HG03521 (cell line): ENCODE measurements at regions not wholly inside any gene's neighbourhood (a gene's known extent, or its start where the extent isn't known, plus 50 kb on each side); places are given as distances from the start of the nearest gene placed in this dataset.
A peak's percentile ranks its signal among the peaks of the same experiment; 100 is the strongest.
"Not testable (repeated sequence)": the region's sequence is repeated elsewhere in the genome, so short reads cannot be mapped to it uniquely, and the experiment has no call there.

ENCODE experiments used
- ATAC-seq: cut with Tn5 transposase; IDR thresholded peaks from one replicate; pipeline ENCODE4 v1.9.1; 2021; ENCODE audit warnings: mild to moderate bottlenecking, moderate library complexity; ENCODE audit not compliant: unreplicated experiment

- not testable (repeated sequence) for ATAC-seq
Measured at GRCh38 chr2:87452193-87452592, 295.7 kb upstream of the PLGLB2 start.

GRCh38 chr2:87452861-87453260, 295.0 kb upstream of the PLGLB2 start:
- not testable (repeated sequence) for ATAC-seq

- ATAC-seq: not testable (repeated sequence)
Measured at GRCh38 chr2:87453965-87454364, 293.9 kb upstream of the PLGLB2 start.

DNA sequence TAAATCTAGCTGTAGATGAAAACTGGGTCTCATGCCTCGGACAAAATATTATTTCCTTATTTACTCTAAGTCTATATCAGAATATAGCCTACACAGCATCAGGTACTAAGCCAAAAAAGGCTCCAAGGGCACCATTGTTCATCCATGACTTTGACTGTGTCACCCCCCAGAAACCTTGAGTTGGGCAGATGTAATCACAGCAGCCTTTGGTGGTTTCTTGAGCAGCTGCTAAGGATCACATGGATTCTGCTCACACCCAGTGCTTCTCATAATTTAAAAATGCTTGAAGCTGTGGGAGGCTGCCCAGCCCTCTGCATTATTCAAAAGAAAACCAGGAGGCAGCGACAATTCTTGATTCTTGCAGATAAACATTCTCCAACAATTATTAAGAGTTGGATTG, 293.5 kb upstream of the PLGLB2 start:
- not testable (repeated sequence) for ATAC-seq

DNA sequence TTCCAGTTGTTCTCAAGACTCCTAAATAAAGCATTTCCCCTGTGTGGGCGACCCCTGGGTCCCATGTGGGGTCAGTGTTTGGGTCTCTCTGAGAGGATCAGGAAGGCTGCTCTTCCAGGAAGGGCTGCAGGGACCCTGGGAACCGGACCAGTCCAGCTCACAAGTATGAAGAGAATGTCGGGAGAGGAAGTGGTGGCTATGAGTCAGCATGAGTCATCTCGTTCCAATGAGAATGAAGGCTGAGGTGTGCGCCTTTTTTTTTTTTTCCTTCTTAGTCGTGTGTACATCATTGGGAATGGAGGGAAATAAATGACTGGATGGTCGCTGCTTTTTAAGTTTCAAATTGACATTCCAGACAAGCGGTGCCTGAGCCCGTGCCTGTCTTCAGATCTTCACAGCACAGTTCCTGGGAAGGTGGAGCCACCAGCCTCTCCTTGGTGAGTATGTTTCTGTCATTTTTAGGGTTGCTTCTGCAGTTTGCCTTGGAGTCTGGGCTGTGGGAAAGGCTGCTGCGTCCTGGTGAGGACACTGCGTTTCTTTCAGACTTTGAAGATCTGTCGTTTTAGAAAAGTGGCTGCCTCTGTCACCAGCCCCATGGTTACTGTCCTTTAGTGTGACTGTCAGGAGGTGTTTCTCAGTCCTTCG, 292.6 kb upstream of the PLGLB2 start:
- peak; percentile 37 for ATAC-seq

- ATAC-seq: peak; percentile 39
Measured at GRCh38 chr2:87455854-87456249, 292.0 kb upstream of the PLGLB2 start.

DNA sequence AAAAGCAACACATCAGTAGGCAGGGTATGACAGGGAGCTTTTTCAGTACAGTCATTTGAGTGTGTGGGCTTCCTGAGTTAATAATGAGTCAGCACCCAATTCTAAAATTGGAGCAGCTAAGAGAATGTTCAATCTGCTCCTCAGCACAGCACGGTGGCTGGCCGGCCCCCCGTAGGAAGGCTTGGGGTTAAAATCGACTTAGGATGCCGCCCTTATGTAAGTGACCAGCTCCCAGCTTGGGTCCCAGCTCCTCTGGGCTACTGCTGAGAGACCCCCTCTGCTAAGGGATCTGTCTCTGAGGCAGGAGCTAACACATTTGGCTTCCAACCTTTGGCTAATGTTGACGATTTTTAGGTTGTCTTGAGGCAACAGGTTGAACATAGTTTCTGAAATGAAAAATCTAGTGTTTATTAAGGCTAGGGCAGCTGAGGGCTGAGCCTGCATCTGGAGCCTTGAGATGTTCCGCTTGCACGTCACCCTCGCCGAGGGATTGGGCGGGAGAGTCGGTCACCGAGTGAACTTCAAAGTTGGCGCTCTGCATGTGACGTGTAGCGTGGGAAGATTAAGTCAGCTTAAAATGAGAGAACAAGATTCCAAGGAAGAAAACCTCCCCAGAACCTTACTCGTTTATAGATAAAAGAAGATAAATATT, 291.3 kb upstream of the PLGLB2 start:
- peak; percentile 47 for ATAC-seq

- ATAC-seq: not testable (repeated sequence)
Measured at GRCh38 chr2:87457129-87457499, 290.8 kb upstream of the PLGLB2 start.

- not testable (repeated sequence) for ATAC-seq
Measured at GRCh38 chr2:87458938-87459337, 288.9 kb upstream of the PLGLB2 start.

DNA sequence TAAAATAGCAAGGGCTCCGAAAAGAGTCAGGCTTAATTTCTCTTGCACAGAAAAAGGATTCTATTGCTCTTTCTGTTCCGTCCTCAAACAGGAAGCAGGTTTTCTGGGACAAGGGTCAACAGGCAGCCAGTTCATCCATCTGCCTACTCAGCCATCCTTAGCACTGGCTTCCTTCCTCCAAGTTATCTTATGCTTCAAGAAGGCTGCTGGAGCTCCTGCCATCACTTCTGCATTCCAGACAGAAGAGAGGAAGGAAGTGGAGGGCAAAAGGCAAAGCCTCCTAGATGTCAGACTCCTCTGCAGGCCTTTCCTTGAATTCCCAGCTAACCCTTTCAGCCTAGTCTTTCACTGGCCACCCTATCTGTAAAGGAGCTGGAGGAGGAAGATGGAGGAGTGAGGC, 287.8 kb upstream of the PLGLB2 start:
- not testable (repeated sequence) for ATAC-seq

- not testable (repeated sequence) for ATAC-seq
Measured at GRCh38 chr2:87460662-87461061, 287.2 kb upstream of the PLGLB2 start.

DNA sequence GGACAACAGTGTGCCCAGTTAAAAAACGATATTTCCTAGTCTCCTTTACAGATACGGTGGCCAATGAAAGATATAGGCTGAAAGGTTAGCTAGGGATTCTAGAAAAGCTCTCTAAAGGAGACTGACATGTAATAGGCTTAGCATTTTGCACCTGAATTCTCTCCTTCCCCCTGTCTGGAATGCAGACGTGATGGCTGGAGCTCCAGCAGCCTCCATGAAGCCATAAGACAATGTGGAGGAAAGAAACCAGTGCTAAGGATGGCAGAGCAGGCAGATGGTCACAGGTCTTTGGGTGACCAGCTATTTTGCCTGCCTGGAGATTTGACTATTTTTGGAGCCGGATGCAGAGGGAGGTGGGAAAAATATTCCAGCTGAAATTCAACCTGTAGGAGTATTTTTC, 286.2 kb upstream of the PLGLB2 start:
- ATAC-seq: not testable (repeated sequence)

DNA sequence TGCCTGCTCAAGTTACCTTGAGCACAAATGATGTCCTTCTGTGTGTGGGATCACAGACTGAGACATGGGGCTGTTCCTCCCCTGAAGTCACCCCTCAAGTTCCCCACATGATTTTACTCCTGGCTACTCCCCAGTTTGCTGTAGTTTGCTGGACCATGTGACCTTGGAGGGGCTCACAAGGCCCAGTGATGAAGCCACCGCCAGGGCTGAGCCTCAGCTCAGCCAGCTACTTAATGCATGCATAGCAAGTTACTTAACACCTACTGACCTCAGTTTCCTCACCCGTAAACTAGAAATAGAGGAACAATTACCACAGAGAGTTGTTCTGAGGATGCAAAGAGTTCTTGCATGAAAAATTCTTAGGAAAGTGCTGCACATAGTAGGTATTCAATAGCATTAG, 283.7 kb upstream of the PLGLB2 start:
- not testable (repeated sequence) for ATAC-seq

GRCh38 chr2:87465730-87466129, 282.2 kb upstream of the PLGLB2 start:
- ATAC-seq: not testable (repeated sequence)

GRCh38 chr2:87466591-87467120, 281.2 kb upstream of the PLGLB2 start:
- ATAC-seq: peak; percentile 44

DNA sequence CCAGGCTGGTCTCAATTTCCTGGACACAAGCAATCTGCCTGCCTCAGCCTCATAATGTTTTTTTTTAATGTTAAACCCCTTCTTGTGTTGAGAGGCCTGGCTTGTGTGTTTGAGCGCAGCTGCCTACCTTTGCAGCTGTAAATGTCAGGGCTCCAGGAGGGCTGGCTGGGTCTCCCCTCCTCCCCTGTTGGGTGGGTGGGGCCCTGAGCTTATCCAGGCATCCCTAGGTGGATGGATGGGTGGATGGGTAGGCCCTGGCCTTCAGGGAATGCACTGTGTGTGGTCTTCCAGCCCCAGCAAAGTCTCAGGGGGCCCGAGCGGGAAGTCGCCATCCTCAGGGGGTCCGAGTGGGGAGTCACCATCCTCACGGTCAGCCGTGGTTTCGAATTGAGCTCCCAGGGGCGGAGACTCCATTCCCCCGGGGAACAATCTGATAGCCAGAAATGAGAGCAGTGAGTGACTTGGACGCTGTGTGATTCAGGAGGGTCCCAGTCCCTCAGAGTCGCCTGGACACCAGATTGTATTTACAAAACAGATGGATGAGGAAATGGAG, 279.4 kb upstream of the PLGLB2 start:
- ATAC-seq: not testable (repeated sequence)

DNA sequence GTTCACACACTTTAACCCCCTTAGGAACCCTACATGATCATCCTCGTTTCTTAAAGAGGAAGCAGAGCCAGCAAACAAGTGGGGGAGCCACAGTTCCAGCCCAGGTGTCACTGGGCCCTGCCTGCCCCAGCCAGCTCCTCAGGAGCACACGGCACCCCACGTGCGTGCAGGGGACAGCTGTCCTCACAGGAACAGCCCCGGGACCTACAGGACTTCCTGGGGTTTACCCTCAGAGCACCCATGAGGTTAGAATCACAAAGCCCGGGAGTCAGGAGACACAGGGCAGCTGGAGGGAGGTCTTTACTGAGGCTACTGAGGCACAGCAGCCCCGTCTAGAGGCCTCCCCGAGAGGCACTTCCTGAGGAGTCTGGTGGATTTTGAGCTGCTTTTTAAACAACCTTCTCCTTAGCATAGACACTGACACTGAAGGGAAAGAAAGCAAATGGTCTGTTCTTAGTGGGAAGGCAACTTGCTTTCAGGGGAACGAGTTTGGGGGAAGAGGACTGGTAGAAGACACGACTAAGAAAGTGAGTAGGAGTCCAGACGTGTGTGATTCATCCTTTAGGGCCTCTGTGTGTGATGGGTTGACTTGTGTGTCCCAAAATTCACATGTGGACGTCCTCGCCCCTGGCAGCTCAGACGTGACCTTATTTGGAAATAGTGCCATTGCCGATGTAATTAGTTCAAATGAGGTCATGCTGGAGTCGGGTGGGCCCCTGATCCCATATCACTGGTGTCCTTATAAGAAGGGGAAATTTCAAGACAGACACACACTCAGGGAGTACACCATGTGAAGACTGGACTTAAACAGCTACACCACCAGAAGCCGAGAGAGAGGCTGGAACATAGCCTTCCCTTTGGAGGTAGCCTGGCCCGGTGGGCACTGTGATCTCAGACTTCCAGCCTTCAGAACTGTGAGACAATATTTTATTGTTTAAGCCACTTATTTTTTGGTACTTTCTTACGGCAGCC, 278.4 kb upstream of the PLGLB2 start:
- peak; percentile 29 for ATAC-seq

- peak; percentile 41 for ATAC-seq
Measured at GRCh38 chr2:87470381-87471380, 277.2 kb upstream of the PLGLB2 start.

DNA sequence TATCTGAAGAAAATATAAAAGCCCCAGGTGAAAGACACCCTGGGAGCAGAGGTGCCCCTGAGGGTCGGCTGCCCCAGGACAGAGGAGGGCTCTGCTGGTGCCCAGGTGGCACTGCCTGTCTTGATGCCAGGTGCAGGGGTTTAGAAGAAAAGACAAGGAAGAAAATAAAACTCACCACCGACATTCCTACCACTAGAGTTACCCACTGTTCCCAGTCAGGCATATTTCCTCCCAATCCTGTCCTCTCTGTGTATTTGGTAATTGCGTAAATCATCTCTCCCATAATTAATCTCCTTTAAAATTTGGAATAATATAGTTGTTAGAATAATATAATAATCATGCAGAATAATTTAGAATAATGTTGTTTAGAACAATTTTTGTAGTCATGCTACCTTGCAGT, 276.4 kb upstream of the PLGLB2 start:
- not testable (repeated sequence) for ATAC-seq
